Activated CD4-positive, alpha-beta memory T cell treated with anti-CD3 and anti-CD28 coated beads for 36 hours (primary cell): ENCODE measurements at regions not wholly inside any gene's neighbourhood (a gene's known extent, or its start where the extent isn't known, plus 50 kb on each side); places are given as distances from the start of the nearest gene placed in this dataset.

Experiments used
- CTCF ChIA-PET: fragments of 350-600 bp; sonication (Branson Sonifier 250); formaldehyde crosslinking; loops from one replicate; lab custom pipeline; 2021; ENCODE audit warnings: antibody characterized with exemption, inconsistent platforms; lab: Charles Lee
- POLR2A ChIA-PET: fragments of 350-600 bp; sonication (Branson Sonifier 250); formaldehyde crosslinking; loops from one replicate; lab custom pipeline; 2021; ENCODE audit warnings: antibody characterized with exemption; lab: Charles Lee
- DNase-seq: peaks from one replicate; pipeline ENCODE4 v3.0.0-alpha.2; 2020
- H3K27ac Mint-ChIP-seq: one replicate; pipeline ENCODE4 v1.8.0; 2021; ENCODE audit warnings: mixed read lengths
- H3K27me3 Mint-ChIP-seq: one replicate; pipeline ENCODE4 v1.8.0; 2021; ENCODE audit warnings: mixed read lengths
- H3K36me3 Mint-ChIP-seq: one replicate; pipeline ENCODE4 v1.8.0; 2021; ENCODE audit warnings: mixed read lengths
- H3K4me1 Mint-ChIP-seq: one replicate; pipeline ENCODE4 v1.8.0; 2021; ENCODE audit warnings: low read depth, mixed read lengths
- H3K4me3 Mint-ChIP-seq: one replicate; pipeline ENCODE4 v1.8.0; 2021; ENCODE audit warnings: mild to moderate bottlenecking, mixed read lengths
- H3K9me3 Mint-ChIP-seq: one replicate; pipeline ENCODE4 v1.8.0; 2021; ENCODE audit warnings: mixed read lengths
- intact Hi-C: fragments of 100-400 bp; cut with micrococcal nuclease; formaldehyde crosslinking; loops from one replicate; pipeline ENCODE4 v1.15.1; 2023

GRCh38 chr4:89539797-89540711, 232.5 kb upstream of the GPRIN3 start:
- H3K4me1 Mint-ChIP-seq = peaks cover 4% of the 10 kb centered on the region
- no peak overlapping the region for H3K4me3 Mint-ChIP-seq
- no peaks in the 10 kb centered on the region for H3K36me3 Mint-ChIP-seq
- no peak for DNase-seq
- H3K27ac Mint-ChIP-seq = no peak overlapping the region
- ChIA-PET POLR2A (no interaction called here), CTCF (interaction anchor here (1.1 kb wide), 1 partner anchor 18 kb away, joined by 5 read pairs; no protein-coding TSS in a partner anchor)
- H3K9me3 Mint-ChIP-seq = peaks cover 9% of the 10 kb centered on the region
- intact Hi-C loops = no loop called here
- peaks cover 7% of the 10 kb centered on the region for H3K27me3 Mint-ChIP-seq

DNA sequence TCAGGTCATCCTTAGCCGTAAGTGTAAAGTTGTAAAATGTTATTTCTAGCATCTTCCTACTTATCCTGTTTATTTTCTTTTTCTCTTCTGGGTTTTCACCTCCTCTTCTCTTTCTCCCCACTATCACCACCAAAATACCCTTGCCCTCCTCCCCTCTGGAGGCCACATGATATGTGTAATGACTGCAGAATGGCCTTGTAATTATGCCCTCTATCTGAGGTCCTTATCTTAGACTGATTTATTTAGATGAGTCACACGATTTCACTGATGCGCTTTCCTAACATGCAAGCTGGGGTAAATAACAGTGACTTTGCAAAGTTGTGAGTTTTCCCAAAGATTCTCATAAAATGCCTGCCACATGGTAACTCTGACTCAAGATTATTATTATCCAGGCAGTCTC, 231.8 kb upstream of the GPRIN3 start:
- Mint-ChIP-seq H3K4me3 (no peak overlapping the region), H3K27ac (no peak overlapping the region), H3K36me3 (no peaks in the 10 kb centered on the region), H3K27me3 (peaks cover 7% of the 10 kb centered on the region), H3K9me3 (peaks cover 5% of the 10 kb centered on the region), H3K4me1 (peaks cover 4% of the 10 kb centered on the region)
- intact Hi-C loops = no loop called here
- ChIA-PET CTCF (no interaction called here), POLR2A (no interaction called here)
- no peak for DNase-seq

- peaks cover 3% of the 10 kb centered on the region for H3K9me3 Mint-ChIP-seq
- no peak overlapping the region for H3K27ac Mint-ChIP-seq
- peaks cover 7% of the 10 kb centered on the region for H3K27me3 Mint-ChIP-seq
- no peak overlapping the region for H3K4me3 Mint-ChIP-seq
- CTCF ChIA-PET = no interaction called here
- H3K4me1 Mint-ChIP-seq = peaks cover 4% of the 10 kb centered on the region
- no peak for DNase-seq
- no peaks in the 10 kb centered on the region for H3K36me3 Mint-ChIP-seq
- intact Hi-C loops = no loop called here
- POLR2A ChIA-PET = no interaction called here
Observed at GRCh38 chr4:89538886-89539285, 231.3 kb upstream of the GPRIN3 start.

- Mint-ChIP-seq H3K27me3 (peaks cover 7% of the 10 kb centered on the region), H3K27ac (no peak overlapping the region), H3K4me1 (peaks cover 4% of the 10 kb centered on the region), H3K36me3 (no peaks in the 10 kb centered on the region), H3K9me3 (no peaks in the 10 kb centered on the region), H3K4me3 (no peak overlapping the region)
- CTCF ChIA-PET = interaction anchor here (0.7 kb wide), 1 partner anchor 100 kb away, joined by 3 read pairs; no protein-coding TSS in a partner anchor
- intact Hi-C loops = no loop called here
- POLR2A ChIA-PET = no interaction called here
- DNase-seq = no peak
Observed at GRCh38 chr4:89538171-89538570, 230.6 kb upstream of the GPRIN3 start.

GRCh38 chr4:89537281-89537680, 229.7 kb upstream of the GPRIN3 start:
- Mint-ChIP-seq H3K9me3 (no peaks in the 10 kb centered on the region), H3K36me3 (no peaks in the 10 kb centered on the region), H3K27me3 (peaks cover 7% of the 10 kb centered on the region), H3K4me3 (no peak overlapping the region), H3K27ac (no peak overlapping the region), H3K4me1 (peaks cover 4% of the 10 kb centered on the region)
- DNase-seq = no peak
- CTCF ChIA-PET = interaction anchor here (0.7 kb wide), 1 partner anchor 99 kb away, joined by 3 read pairs; no protein-coding TSS in a partner anchor
- POLR2A ChIA-PET = no interaction called here
- intact Hi-C loops = no loop called here

DNA sequence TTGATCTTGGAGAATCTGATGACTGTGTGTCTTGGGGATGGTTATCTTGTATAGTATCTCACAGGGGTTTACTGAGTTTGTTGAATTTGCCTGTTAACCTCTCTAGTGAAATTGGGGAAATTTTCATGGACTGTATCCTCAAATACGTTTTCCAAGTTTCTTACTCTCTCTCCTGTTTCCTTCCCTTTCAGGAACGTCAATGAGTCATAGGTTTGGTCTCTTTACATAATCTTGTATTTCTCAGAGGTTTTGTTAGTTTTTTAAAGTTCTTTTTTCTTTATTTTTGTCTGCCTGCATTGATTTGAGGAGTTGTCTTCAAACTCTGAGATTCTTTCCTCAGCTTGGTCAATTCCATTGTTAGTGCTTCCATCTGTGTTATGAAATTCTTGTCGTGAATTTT, 227.7 kb upstream of the GPRIN3 start:
- Mint-ChIP-seq H3K4me1 (peaks cover 4% of the 10 kb centered on the region), H3K27ac (no peak overlapping the region), H3K4me3 (no peak overlapping the region), H3K36me3 (no peaks in the 10 kb centered on the region), H3K27me3 (peaks cover 7% of the 10 kb centered on the region), H3K9me3 (no peaks in the 10 kb centered on the region)
- intact Hi-C loops = no loop called here
- ChIA-PET POLR2A (no interaction called here), CTCF (interaction anchor here (1.1 kb wide), 1 partner anchor 15 kb away, joined by 3 read pairs; no protein-coding TSS in a partner anchor)
- no peak for DNase-seq

DNA sequence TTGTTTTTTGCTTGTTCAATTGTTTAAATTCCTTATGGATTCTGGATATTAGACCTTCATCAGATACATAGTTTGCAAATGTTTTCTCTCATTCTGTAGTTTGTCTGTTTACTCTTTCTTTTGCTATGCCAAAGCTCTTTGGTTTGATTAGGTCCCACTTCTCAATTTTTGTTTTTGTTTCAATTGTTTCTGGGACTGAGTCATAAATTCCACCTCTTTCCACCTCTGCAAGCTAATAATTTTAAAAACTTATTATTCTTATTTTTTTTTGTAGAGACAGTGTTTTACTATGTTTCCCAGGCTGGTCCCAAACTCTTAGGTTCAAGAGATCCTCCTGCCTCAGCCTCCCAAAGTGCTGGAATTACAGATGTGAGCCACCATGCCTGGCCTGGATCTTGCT, 226.8 kb upstream of the GPRIN3 start:
- Mint-ChIP-seq H3K27ac (no peak overlapping the region), H3K4me1 (no peaks in the 10 kb centered on the region), H3K4me3 (no peak overlapping the region), H3K9me3 (no peaks in the 10 kb centered on the region), H3K27me3 (peaks cover 7% of the 10 kb centered on the region), H3K36me3 (no peaks in the 10 kb centered on the region)
- ChIA-PET CTCF (interaction anchor here (1.1 kb wide), 1 partner anchor 14 kb away, joined by 3 read pairs; no protein-coding TSS in a partner anchor), POLR2A (no interaction called here)
- no peak for DNase-seq
- intact Hi-C loops = no loop called here

DNA sequence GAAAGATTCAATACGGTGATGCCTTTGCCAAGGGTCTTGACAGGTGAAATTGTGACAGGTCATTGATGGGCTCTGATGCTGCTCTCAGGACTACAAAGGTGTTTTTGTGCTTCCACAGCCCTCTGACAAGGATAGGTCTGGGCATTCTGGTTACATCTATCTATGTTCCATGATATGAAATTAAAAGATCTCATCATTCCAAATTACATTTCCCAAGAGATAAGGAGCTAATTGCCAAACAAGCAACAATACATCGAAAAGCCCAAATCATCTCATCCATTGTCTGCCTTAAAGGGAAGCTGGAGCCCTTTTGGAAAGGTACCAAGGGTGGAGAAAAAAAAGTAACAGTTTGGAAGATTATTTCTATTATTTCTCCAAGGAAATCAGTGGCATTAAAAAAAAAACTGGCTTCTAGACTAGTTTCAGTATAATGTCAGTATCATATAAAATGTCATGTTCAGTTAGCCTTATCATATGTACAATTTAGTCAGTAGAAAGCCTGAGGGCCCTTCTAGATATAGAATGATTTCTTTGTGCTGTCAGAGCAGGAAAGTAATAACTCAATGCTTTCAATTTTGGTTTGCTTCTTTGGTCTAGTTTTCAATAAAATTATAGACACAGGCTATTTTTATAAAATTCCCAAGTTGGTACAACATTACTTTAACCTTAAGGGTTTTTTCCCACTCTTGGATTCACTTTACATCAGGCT, 224.5 kb upstream of the GPRIN3 start:
- Mint-ChIP-seq H3K9me3 (no peaks in the 10 kb centered on the region), H3K27me3 (peaks cover 5% of the 10 kb centered on the region), H3K27ac (no peak overlapping the region), H3K4me3 (no peak overlapping the region), H3K4me1 (peaks cover 6% of the 10 kb centered on the region), H3K36me3 (no peaks in the 10 kb centered on the region)
- no peak for DNase-seq
- ChIA-PET CTCF (no interaction called here), POLR2A (no interaction called here)
- intact Hi-C loops = no loop called here

- intact Hi-C loops = no loop called here
- CTCF ChIA-PET = interaction anchor here (1.4 kb wide), 1 partner anchor 8 kb away, joined by 4 read pairs; no protein-coding TSS in a partner anchor
- POLR2A ChIA-PET = no interaction called here
Observed at GRCh38 chr4:89528526-89529133, 221.0 kb upstream of the GPRIN3 start.

GRCh38 chr4:89521826-89522225, 214.2 kb upstream of the GPRIN3 start:
- intact Hi-C loops = no loop called here
- Mint-ChIP-seq H3K27ac (no peak overlapping the region), H3K27me3 (peaks cover 47% of the 10 kb centered on the region), H3K4me3 (no peak overlapping the region), H3K36me3 (no peaks in the 10 kb centered on the region), H3K9me3 (no peaks in the 10 kb centered on the region), H3K4me1 (no peaks in the 10 kb centered on the region)
- DNase-seq = no peak
- POLR2A ChIA-PET = no interaction called here
- CTCF ChIA-PET = interaction anchor here (0.7 kb wide), 1 partner anchor 296 kb away, joined by 3 read pairs; no protein-coding TSS in a partner anchor

More at GRCh38 chr4:89528526-89529133, 221.0 kb upstream of the GPRIN3 start:
- no peak overlapping the region for H3K27ac Mint-ChIP-seq
- no peaks in the 10 kb centered on the region for H3K36me3 Mint-ChIP-seq
- peaks cover 6% of the 10 kb centered on the region for H3K4me1 Mint-ChIP-seq
- no peaks in the 10 kb centered on the region for H3K9me3 Mint-ChIP-seq
- no peak for DNase-seq
- H3K4me3 Mint-ChIP-seq = no peak overlapping the region
- peaks cover 23% of the 10 kb centered on the region for H3K27me3 Mint-ChIP-seq

GRCh38 chr4:89519771-89520320, 212.2 kb upstream of the GPRIN3 start:
- no peak for DNase-seq
- no peak overlapping the region for H3K27ac Mint-ChIP-seq
- no peak overlapping the region for H3K4me3 Mint-ChIP-seq
- H3K27me3 Mint-ChIP-seq = peaks cover 39% of the 10 kb centered on the region
- POLR2A ChIA-PET = no interaction called here
- intact Hi-C loops = no loop called here
- H3K9me3 Mint-ChIP-seq = no peaks in the 10 kb centered on the region
- H3K36me3 Mint-ChIP-seq = no peaks in the 10 kb centered on the region
- H3K4me1 Mint-ChIP-seq = no peaks in the 10 kb centered on the region
- CTCF ChIA-PET = interaction anchor here (1.2 kb wide), 1 partner anchor 15 kb away, joined by 3 read pairs; no protein-coding TSS in a partner anchor
